GM10248 (cell line): ENCODE measurements at regions not wholly inside any gene's neighbourhood (a gene's known extent, or its start where the extent isn't known, plus 50 kb on each side); places are given as distances from the start of the nearest gene placed in this dataset.

Source experiments
- CTCF ChIA-PET: fragments of 300-600 bp; sonication (Branson Sonifier 250); formaldehyde crosslinking; extraction: SDS; loops from one replicate; lab custom pipeline; 2021; ENCODE audit warnings: antibody characterized with exemption; lab: Yijun Ruan, JAX
- POLR2A ChIA-PET: fragments of 350-650 bp; sonication (Branson Sonifier 250); formaldehyde crosslinking; extraction: SDS; loops from one replicate; lab custom pipeline; 2020; ENCODE audit warnings: antibody characterized with exemption; lab: Yijun Ruan, JAX
- DNase-seq: peaks from one replicate; pipeline ENCODE4 v3.0.0; 2012; ENCODE audit errors: extremely low spot score
- CTCF ChIP-seq: IDR thresholded peaks from 2 replicates; pipeline ENCODE4 v1.5.1; 2012; ENCODE audit warnings: mild to moderate bottlenecking, low read depth; ENCODE audit errors: extremely low read depth, missing control alignments, control extremely low read depth

DNA sequence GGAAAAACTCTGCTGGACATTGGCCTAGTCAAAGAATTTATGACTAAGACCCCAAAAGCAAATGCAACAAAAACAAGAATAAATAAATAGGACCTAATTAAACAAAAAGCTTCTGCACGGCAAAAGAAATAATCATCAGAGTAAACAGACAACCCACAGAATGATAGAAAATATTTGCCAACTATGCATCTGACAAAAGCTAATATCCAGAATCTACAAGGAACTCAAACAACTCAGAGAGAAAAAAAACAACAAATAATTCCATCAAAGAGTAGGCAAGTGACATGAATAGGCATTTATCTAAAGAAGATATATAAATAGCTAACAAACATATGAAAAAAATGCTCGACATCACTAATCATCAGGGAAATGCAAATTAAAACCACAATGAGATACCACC lies 91.2 kb upstream of the PALMD start:
- DNase-seq = no peak
- POLR2A ChIA-PET = no interaction called here
- CTCF ChIA-PET = interaction anchor here (1.3 to 1.4 kb wide), 2 partner anchors 10 to 11 kb away, joined by 4 to 5 read pairs; no protein-coding TSS in a partner anchor
- TF ChIP-seq CTCF = no peak

- ChIA-PET POLR2A (no interaction called here), CTCF (interaction anchor here (0.6 kb wide), 1 partner anchor 650 kb away, joined by 3 read pairs; no protein-coding TSS in a partner anchor)
- no peak for DNase-seq
- TF ChIP-seq CTCF = no peak
Measured at GRCh38 chr1:99557546-99558202, 88.2 kb upstream of the PALMD start.

DNA sequence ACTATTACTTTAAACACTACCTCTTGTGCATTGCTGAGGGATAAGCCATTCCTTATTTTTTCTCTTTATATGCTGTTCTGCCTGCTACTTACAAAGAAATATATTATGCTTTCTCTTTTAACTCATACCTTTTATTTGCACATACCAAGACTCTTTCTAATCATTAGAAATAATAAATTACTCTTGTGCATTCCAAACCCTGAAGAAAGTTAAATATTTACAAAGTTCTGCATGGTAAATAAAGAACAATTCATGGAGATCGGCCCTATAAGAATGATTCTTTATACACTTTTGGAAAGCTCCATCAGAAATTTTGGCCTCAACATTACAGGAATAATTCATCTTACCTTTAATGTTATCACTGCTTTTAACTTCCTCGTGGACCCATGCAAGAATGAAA lies 86.7 kb upstream of the PALMD start:
- no peak for DNase-seq
- TF ChIP-seq CTCF = no peak
- POLR2A ChIA-PET = no interaction called here
- CTCF ChIA-PET = no interaction called here

DNA sequence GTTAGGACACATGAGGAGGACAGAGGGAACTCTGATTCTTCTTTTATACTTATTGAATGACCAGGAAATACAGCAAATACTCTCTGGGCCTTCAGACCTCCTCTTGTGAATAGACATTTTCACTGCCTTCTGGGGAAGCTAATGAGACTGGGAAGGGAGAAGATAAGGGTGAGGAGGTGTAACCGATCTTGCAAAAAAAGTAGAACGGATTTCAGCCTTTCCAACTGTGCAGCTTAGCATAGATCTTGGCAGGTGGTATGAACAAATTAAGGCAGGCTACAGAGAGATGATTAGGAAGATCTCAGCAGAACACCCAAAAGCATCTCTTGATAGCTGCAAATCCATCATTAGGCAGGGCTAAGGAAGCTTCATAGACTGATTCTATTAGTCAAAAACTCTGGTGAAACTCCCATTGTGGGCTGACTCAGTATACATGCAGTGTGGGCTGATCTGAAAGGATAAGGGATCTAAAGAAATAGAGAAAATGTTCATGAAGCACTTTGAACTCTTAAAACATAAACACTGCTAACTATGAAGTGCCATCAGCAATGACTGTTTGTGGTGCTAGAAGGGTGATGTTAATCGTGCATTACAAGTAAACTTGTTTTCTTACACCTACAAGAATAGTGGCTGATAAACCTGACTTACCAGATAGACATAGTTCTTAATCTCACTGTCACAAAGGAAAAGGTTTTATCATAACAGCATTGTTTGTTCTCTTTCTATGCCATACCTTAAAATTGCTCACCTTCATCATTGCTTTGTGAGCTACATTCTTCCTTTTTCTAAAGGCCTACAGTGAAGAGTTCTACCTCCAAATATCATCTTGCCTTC lies 85.5 kb upstream of the PALMD start:
- no peak for DNase-seq
- ChIA-PET CTCF (no interaction called here), POLR2A (no interaction called here)
- TF ChIP-seq CTCF = no peak

- TF ChIP-seq CTCF = no peak
- POLR2A ChIA-PET = no interaction called here
- DNase-seq = no peak
- CTCF ChIA-PET = interaction anchor here (1.0 to 2.0 kb wide), 2 partner anchors 33 to 36 kb away, joined by 3 to 5 read pairs; no protein-coding TSS in a partner anchor
Measured at GRCh38 chr1:99561952-99562351, 84.0 kb upstream of the PALMD start.

DNA sequence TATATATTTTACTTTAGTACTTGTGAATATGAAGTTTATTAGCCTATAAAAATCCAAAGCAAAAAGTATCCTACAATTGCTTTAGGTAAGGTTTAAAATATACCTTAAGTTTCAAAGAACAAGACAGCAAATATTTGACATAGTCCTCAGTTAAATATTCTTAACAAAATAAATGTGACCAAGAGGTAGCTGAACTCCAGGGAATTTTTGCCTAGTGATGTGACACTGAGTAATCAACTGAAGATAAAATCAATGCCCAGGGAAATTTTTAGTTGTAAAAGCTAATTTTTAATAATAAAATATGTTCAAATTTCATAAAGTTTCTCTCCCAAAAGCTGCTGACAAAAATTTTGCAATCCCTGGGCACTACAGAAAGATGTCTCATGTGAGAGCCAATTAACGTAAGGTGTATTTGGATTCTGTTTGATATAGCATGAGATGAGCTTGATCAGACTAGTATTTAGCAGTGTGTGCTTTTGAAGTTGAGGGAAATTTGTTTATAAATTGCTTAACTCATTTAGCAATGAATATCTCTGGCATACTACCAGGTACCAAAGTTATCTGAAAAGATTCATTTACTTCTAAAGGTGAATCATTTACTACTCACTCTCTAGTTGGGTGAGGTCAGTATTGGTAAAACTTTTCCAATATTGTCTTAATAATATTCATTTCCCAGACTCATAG lies 80.2 kb upstream of the PALMD start:
- DNase-seq = no peak
- CTCF ChIA-PET = interaction anchor here (1.0 to 1.4 kb wide), 2 partner anchors 15 kb away, joined by 3 read pairs; no protein-coding TSS in a partner anchor
- TF ChIP-seq CTCF = no peak
- POLR2A ChIA-PET = no interaction called here
